Keratinocyte (primary cell): ENCODE measurements at regions not wholly inside any gene's neighbourhood (a gene's known extent, or its start where the extent isn't known, plus 50 kb on each side); places are given as distances from the start of the nearest gene placed in this dataset.

Source experiments
- EZH2 ChIP-seq: IDR thresholded peaks from one replicate; pipeline ENCODE4 v1.6.1; 2012; ENCODE audit warnings: inconsistent platforms, mild to moderate bottlenecking, low read length, moderate library complexity
- TF ChIP-seq, protein P1 (sequence below), 3 experiments: IDR thresholded peaks in 1 of 3; conservative IDR thresholded peaks in 1 of 3; optimal IDR thresholded peaks in 1 of 3; 2 replicates in 2 of 3; 3 replicates in 1 of 3; pipeline versions ENCODE3 to v1.5.1; 2011; ENCODE audit warnings: low read length in 3 of 3, mild to moderate bottlenecking in 3 of 3, moderate library complexity in 2 of 3, control low read depth in 1 of 3, inconsistent platforms in 1 of 3; ENCODE audit not compliant: insufficient read depth in 2 of 3; ENCODE audit errors: extremely low read depth in 1 of 3

DNA sequence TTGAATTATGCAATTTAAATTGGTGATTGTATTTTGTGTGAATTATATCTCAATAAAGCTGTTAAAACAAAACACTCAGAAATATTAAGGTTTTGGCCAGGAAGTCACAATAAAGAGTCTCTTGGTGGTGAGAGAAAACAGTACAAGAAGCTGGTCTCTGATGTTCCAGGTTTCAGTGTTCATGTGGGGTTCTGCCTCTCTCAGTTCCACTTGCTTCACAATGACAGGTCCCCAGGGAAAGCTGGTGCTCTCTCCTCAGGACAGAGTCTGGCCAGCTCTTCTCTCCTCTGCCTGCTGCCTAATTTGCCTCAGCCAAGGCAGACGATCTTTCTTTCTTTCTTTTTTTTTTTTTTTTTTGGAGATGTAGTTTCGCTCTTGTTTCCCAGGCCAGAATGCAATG lies 342.9 kb upstream of the PLXNA2 start:
- TF ChIP-seq EZH2: no peak
- TF ChIP-seq, protein P1, sequence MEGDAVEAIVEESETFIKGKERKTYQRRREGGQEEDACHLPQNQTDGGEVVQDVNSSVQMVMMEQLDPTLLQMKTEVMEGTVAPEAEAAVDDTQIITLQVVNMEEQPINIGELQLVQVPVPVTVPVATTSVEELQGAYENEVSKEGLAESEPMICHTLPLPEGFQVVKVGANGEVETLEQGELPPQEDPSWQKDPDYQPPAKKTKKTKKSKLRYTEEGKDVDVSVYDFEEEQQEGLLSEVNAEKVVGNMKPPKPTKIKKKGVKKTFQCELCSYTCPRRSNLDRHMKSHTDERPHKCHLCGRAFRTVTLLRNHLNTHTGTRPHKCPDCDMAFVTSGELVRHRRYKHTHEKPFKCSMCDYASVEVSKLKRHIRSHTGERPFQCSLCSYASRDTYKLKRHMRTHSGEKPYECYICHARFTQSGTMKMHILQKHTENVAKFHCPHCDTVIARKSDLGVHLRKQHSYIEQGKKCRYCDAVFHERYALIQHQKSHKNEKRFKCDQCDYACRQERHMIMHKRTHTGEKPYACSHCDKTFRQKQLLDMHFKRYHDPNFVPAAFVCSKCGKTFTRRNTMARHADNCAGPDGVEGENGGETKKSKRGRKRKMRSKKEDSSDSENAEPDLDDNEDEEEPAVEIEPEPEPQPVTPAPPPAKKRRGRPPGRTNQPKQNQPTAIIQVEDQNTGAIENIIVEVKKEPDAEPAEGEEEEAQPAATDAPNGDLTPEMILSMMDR (optimal IDR thresholded peaks at IDR 0.05 in 1 of 3, IDR thresholded peaks at IDR 0.05 in 1 of 3, conservative IDR thresholded peaks at IDR 0.05 in 1 of 3; ENCODE audit: extremely low read depth in 1 of 3, insufficient read depth in 2 of 3, low read length in 3 of 3): no peak
